ENCODE measurements at regions not wholly inside any gene's neighbourhood (a gene's known extent, or its start where the extent isn't known, plus 50 kb on each side); places are given as distances from the start of the nearest gene placed in this dataset.

GRCh38 chr16:64499211-64499610 is 622.7 kb downstream of the CDH11 start:
- H3K27ac Mint-ChIP-seq: no peak overlapping the region
- no peak overlapping the region for H3K4me3 Mint-ChIP-seq
- intact Hi-C loops (cut with micrococcal nuclease): no loop called here
- H3K9me3 Mint-ChIP-seq: no peaks in the 10 kb centered on the region
- no peaks in the 10 kb centered on the region for H3K36me3 Mint-ChIP-seq (ENCODE audit: low read depth)
- no peaks in the 10 kb centered on the region for H3K4me1 Mint-ChIP-seq (ENCODE audit: low read depth)
- H3K27me3 Mint-ChIP-seq: no peaks in the 10 kb centered on the region

- H3K9me3 Mint-ChIP-seq: no peaks in the 10 kb centered on the region
- H3K4me1 Mint-ChIP-seq (ENCODE audit: low read depth): no peaks in the 10 kb centered on the region
- no peaks in the 10 kb centered on the region for H3K36me3 Mint-ChIP-seq (ENCODE audit: low read depth)
- intact Hi-C loops (cut with micrococcal nuclease): no loop called here
- no peak overlapping the region for H3K27ac Mint-ChIP-seq
- no peaks in the 10 kb centered on the region for H3K27me3 Mint-ChIP-seq
- no peak overlapping the region for H3K4me3 Mint-ChIP-seq
Measured at GRCh38 chr16:64498363-64498762, 623.5 kb downstream of the CDH11 start.

- intact Hi-C loops (cut with micrococcal nuclease): no loop called here
- Mint-ChIP-seq H3K9me3 (peaks cover 13% of the 10 kb centered on the region), H3K27me3 (no peaks in the 10 kb centered on the region), H3K27ac (no peak overlapping the region), H3K36me3 (ENCODE audit: low read depth) (no peaks in the 10 kb centered on the region), H3K4me3 (no peak overlapping the region), H3K4me1 (ENCODE audit: low read depth) (no peaks in the 10 kb centered on the region)
Measured at GRCh38 chr16:64493709-64494108, 628.2 kb downstream of the CDH11 start.

GRCh38 chr16:64489449-64489848 is 632.4 kb downstream of the CDH11 start:
- intact Hi-C loops (cut with micrococcal nuclease): no loop called here
- H3K4me1 Mint-ChIP-seq (ENCODE audit: low read depth): no peaks in the 10 kb centered on the region
- no peaks in the 10 kb centered on the region for H3K36me3 Mint-ChIP-seq (ENCODE audit: low read depth)
- H3K27me3 Mint-ChIP-seq: no peaks in the 10 kb centered on the region
- peaks cover 13% of the 10 kb centered on the region for H3K9me3 Mint-ChIP-seq
- H3K4me3 Mint-ChIP-seq: no peak overlapping the region
- no peak overlapping the region for H3K27ac Mint-ChIP-seq

- no peaks in the 10 kb centered on the region for H3K4me1 Mint-ChIP-seq (ENCODE audit: low read depth)
- H3K36me3 Mint-ChIP-seq (ENCODE audit: low read depth): no peaks in the 10 kb centered on the region
Measured at GRCh38 chr16:64486561-64486960, 635.3 kb downstream of the CDH11 start.

GRCh38 chr16:64481497-64481896 is 640.4 kb downstream of the CDH11 start:
- intact Hi-C loops (cut with micrococcal nuclease): no loop called here
- H3K27me3 Mint-ChIP-seq: no peaks in the 10 kb centered on the region
- no peak overlapping the region for H3K4me3 Mint-ChIP-seq
- no peaks in the 10 kb centered on the region for H3K9me3 Mint-ChIP-seq
- no peaks in the 10 kb centered on the region for H3K4me1 Mint-ChIP-seq (ENCODE audit: low read depth)
- no peaks in the 10 kb centered on the region for H3K36me3 Mint-ChIP-seq (ENCODE audit: low read depth)
- H3K27ac Mint-ChIP-seq: no peak overlapping the region

More at GRCh38 chr16:64486561-64486960, 635.3 kb downstream of the CDH11 start:
- Mint-ChIP-seq H3K9me3 (peaks cover 11% of the 10 kb centered on the region), H3K4me3 (no peak overlapping the region), H3K27me3 (no peaks in the 10 kb centered on the region), H3K27ac (no peak overlapping the region)
- intact Hi-C loops (cut with micrococcal nuclease): no loop called here

- intact Hi-C loops (cut with micrococcal nuclease): no loop called here
- no peaks in the 10 kb centered on the region for H3K36me3 Mint-ChIP-seq (ENCODE audit: low read depth)
- H3K9me3 Mint-ChIP-seq: no peaks in the 10 kb centered on the region
- H3K4me1 Mint-ChIP-seq (ENCODE audit: low read depth): no peaks in the 10 kb centered on the region
- H3K4me3 Mint-ChIP-seq: no peak overlapping the region
- H3K27ac Mint-ChIP-seq: no peak overlapping the region
- H3K27me3 Mint-ChIP-seq: no peaks in the 10 kb centered on the region
Measured at GRCh38 chr16:64478252-64478906, 643.5 kb downstream of the CDH11 start.

- Mint-ChIP-seq H3K4me1 (ENCODE audit: low read depth) (no peaks in the 10 kb centered on the region), H3K4me3 (no peak overlapping the region), H3K9me3 (peaks cover 3% of the 10 kb centered on the region), H3K27ac (no peak overlapping the region), H3K36me3 (ENCODE audit: low read depth) (no peaks in the 10 kb centered on the region), H3K27me3 (no peaks in the 10 kb centered on the region)
- intact Hi-C loops (cut with micrococcal nuclease): no loop called here
Measured at GRCh38 chr16:64475627-64476351, 646.1 kb downstream of the CDH11 start.

GRCh38 chr16:64470916-64471315 is 650.9 kb downstream of the CDH11 start:
- no peaks in the 10 kb centered on the region for H3K36me3 Mint-ChIP-seq (ENCODE audit: low read depth)
- H3K27me3 Mint-ChIP-seq: no peaks in the 10 kb centered on the region
- intact Hi-C loops (cut with micrococcal nuclease): no loop called here

GRCh38 chr16:64469906-64470702 is 651.8 kb downstream of the CDH11 start:
- Mint-ChIP-seq H3K36me3 (ENCODE audit: low read depth) (no peaks in the 10 kb centered on the region), H3K27ac (no peak overlapping the region), H3K4me1 (ENCODE audit: low read depth) (no peaks in the 10 kb centered on the region), H3K27me3 (no peaks in the 10 kb centered on the region), H3K4me3 (no peak overlapping the region), H3K9me3 (peaks cover 9% of the 10 kb centered on the region)
- intact Hi-C loops (cut with micrococcal nuclease): no loop called here

More at GRCh38 chr16:64470916-64471315, 650.9 kb downstream of the CDH11 start:
- no peaks in the 10 kb centered on the region for H3K4me1 Mint-ChIP-seq (ENCODE audit: low read depth)
- H3K4me3 Mint-ChIP-seq: no peak overlapping the region
- peaks cover 9% of the 10 kb centered on the region for H3K9me3 Mint-ChIP-seq
- no peak overlapping the region for H3K27ac Mint-ChIP-seq

GRCh38 chr16:64469351-64469750 is 652.5 kb downstream of the CDH11 start:
- Mint-ChIP-seq H3K4me3 (no peak overlapping the region), H3K27ac (no peak overlapping the region), H3K36me3 (ENCODE audit: low read depth) (no peaks in the 10 kb centered on the region), H3K9me3 (peaks cover 9% of the 10 kb centered on the region), H3K4me1 (ENCODE audit: low read depth) (no peaks in the 10 kb centered on the region), H3K27me3 (no peaks in the 10 kb centered on the region)
- intact Hi-C loops (cut with micrococcal nuclease): no loop called here

- H3K9me3 Mint-ChIP-seq: peaks cover 9% of the 10 kb centered on the region
- H3K4me1 Mint-ChIP-seq (ENCODE audit: low read depth): no peaks in the 10 kb centered on the region
- no peaks in the 10 kb centered on the region for H3K27me3 Mint-ChIP-seq
- H3K36me3 Mint-ChIP-seq (ENCODE audit: low read depth): no peaks in the 10 kb centered on the region
- H3K27ac Mint-ChIP-seq: no peak overlapping the region
- intact Hi-C loops (cut with micrococcal nuclease): no loop called here
- H3K4me3 Mint-ChIP-seq: no peak overlapping the region
Measured at GRCh38 chr16:64468515-64469090, 653.3 kb downstream of the CDH11 start.

- no peak overlapping the region for H3K4me3 Mint-ChIP-seq
- H3K27me3 Mint-ChIP-seq: no peaks in the 10 kb centered on the region
- no peaks in the 10 kb centered on the region for H3K36me3 Mint-ChIP-seq (ENCODE audit: low read depth)
- H3K4me1 Mint-ChIP-seq (ENCODE audit: low read depth): no peaks in the 10 kb centered on the region
- no peak overlapping the region for H3K27ac Mint-ChIP-seq
- no peaks in the 10 kb centered on the region for H3K9me3 Mint-ChIP-seq
- intact Hi-C loops (cut with micrococcal nuclease): no loop called here
Measured at GRCh38 chr16:64459821-64460220, 662.0 kb downstream of the CDH11 start.

- Mint-ChIP-seq H3K36me3 (ENCODE audit: low read depth) (no peaks in the 10 kb centered on the region), H3K27ac (no peak overlapping the region), H3K27me3 (no peaks in the 10 kb centered on the region), H3K9me3 (no peaks in the 10 kb centered on the region), H3K4me1 (ENCODE audit: low read depth) (no peaks in the 10 kb centered on the region), H3K4me3 (no peak overlapping the region)
- intact Hi-C loops (cut with micrococcal nuclease): no loop called here
Measured at GRCh38 chr16:64459402-64459801, 662.5 kb downstream of the CDH11 start.
